HPDE6-E6E7 (cell line): ENCODE measurements at regions not wholly inside any gene's neighbourhood (a gene's known extent, or its start where the extent isn't known, plus 50 kb on each side); places are given as distances from the start of the nearest gene placed in this dataset.
"Not testable (repeated sequence)": the region's sequence is repeated elsewhere in the genome, so short reads cannot be mapped to it uniquely, and the experiment has no call there.

Experiments
- DNase-seq: peaks from one replicate; pipeline ENCODE4 v3.0.0; 2011; ENCODE audit warnings: missing footprints; ENCODE audit errors: extremely low spot score

- DNase-seq = no peak
Observed at GRCh38 chr16:9633844-9634243, 542.4 kb downstream of the HAPSTR1 start.

DNA sequence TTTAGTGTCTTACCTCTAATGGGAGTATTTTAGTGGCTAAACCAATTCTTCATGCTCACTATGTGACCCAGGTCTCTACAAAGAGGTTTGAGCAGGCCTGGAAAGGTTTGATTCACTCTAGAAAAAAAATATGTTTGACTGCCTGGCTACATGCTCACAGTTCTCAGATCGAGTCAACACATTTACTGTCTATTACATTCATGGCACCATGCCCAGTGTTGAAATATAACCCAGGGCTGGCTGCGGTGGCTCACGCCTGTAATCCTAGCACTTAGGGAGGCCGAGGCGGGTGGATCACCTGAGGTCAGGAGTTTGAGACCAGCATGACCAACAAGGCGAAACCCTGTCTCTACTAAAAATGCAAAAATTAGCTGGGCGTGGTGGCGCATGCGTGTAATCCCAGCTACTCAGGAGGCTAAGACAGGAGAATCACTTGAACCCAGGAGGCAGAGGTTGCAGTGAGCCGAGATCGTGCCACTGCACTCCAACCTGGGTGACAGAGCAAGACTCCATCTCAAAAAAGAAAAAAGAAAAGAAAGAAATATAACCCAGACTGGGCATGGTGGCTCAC is 543.8 kb downstream of the HAPSTR1 start:
- not testable (repeated sequence) for DNase-seq

GRCh38 chr16:9644258-9644657 is 538.0 kb downstream of the GRIN2A start:
- DNase-seq = no peak

- DNase-seq = no peak
Observed at GRCh38 chr16:9645911-9646310, 536.3 kb downstream of the GRIN2A start.

- no peak for DNase-seq
Observed at GRCh38 chr16:9647981-9648701, 534.1 kb downstream of the GRIN2A start.

DNA sequence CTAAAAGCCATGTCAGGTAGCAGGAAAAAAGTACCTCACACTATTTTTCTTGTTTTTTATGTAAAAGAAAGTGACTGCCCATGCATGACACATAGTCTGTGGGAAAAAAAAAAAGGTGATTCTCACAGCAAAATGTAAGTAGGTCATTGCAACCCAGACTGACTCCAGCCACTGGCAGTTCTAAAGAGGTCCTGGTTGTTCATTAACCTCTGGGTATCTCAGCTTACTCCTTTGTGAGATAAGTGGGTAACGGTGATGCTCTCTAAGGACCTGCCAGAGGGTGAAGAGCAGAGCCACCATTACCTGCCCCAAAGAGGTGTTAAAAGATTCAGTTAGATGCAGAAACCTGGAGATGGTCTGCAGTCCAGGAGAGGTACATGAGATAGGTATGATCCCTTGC is 531.9 kb downstream of the GRIN2A start:
- DNase-seq = no peak

- no peak for DNase-seq
Observed at GRCh38 chr16:9655051-9655450, 527.2 kb downstream of the GRIN2A start.

- no peak for DNase-seq
Observed at GRCh38 chr16:9657641-9658040, 524.6 kb downstream of the GRIN2A start.

DNA sequence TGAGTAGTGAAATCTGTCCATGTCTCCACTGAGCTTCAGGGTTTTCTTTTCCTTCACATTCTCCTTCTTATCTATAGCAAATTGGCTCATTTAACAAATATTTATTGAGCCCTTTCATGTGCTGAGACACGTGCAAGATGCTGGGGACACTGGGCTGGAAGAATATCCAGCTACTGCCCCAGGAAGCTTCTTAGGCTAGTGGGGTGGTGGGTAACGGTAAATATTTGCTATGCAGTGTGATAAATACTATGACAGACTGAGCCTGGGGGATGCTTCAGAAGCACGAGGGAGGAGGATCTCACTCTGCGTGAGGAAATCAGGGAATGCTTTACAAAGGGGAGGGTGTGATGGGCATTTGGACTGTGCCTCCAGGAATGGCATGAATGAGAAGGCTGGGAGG is 524.1 kb downstream of the GRIN2A start:
- no peak for DNase-seq

GRCh38 chr16:9658586-9658985 is 523.6 kb downstream of the GRIN2A start:
- no peak for DNase-seq

- no peak for DNase-seq
Observed at GRCh38 chr16:9660898-9661297, 521.3 kb downstream of the GRIN2A start.

DNA sequence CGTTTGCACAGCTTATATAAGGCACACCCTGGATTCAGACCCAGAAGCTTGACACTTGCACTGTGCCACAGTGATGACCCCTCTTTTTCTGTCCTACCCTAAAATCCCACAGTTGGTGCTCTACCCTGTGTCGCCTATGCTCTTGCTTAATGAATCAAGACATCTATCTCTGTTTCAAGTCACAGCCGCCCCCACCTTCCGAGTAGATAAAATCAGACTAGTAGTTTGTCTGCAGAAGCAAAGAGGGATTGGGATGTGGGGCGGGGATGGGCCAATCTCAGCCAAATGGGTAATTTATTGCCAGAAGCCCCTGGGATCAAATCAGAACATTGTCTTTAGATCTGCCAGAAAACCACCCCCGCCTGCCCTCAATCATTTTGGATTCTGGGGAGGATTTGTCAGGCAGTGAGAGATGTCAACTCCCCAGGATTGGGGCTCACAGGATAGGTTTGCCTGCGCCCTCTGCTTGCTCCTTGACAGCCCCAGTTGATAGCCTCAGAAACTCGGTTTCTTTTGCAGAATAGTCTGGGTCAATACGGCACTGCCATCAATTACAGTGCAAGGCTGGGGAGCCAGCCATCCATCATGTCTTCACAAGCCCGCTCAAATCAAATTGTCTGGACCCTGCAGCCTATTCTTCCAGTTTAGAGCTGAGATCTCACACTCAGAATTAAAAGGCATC is 520.8 kb downstream of the GRIN2A start:
- DNase-seq = no peak

- DNase-seq = no peak
Observed at GRCh38 chr16:9663588-9663987, 518.6 kb downstream of the GRIN2A start.

DNA sequence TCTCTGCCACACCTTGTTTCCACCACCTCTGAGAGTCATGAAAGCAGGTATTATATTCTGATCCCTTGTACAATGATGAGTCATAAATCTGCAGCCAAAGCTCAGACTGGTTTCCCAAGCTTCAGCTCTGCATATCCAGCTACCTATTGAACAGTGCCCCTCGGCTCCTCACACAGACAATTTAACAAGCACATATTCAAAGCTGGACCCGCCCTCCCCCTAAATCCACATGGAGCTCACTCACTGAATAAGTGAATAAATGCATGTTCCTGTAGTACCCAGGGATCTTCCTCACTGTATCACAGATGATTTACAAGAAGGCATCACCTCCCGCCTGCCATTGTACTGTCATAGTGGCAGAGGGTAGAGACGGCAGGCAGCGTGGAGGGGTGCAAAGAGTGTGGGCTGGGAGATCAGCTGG is 516.4 kb downstream of the GRIN2A start:
- no peak for DNase-seq

GRCh38 chr16:9666834-9667480 is 515.3 kb downstream of the GRIN2A start:
- no peak for DNase-seq

DNA sequence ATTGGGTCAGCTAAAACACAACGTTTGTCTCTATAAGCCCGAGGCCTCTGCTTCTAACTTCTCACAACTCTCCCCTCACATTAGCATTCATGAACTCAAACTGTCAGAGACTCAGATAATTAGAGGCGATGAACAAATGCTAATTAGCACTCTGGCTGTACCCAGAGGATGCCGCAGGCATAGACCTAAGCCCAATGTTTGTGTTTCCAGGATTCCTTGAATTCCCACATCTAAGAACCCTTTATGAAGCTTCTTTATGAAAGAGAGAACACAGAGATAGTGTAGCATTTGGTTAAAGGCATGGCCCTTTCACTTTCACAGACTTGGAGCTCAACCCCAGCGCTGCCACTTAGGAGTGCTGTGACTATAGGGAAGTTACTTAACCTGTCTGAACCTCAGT is 512.2 kb downstream of the GRIN2A start:
- no peak for DNase-seq

DNA sequence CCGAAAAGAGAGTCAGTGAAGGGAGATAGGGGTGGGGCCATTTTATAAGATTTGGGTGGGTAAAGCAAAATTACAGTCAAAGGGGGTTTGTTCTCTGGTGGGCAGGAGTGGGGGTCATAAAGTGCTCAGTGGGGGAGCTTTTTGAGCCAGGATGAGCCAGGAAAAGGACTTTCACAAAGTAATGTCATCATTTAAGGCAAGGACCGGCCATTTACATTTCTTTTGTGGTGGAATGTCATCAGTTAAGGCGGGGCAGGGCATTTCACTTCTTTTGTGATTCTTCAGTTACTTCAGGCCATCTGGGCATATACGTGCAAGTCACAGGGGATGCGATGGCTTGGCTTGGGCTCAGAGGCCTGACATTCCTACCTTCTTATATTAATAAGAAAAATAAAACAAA is 511.6 kb downstream of the GRIN2A start:
- DNase-seq = not testable (repeated sequence)

DNA sequence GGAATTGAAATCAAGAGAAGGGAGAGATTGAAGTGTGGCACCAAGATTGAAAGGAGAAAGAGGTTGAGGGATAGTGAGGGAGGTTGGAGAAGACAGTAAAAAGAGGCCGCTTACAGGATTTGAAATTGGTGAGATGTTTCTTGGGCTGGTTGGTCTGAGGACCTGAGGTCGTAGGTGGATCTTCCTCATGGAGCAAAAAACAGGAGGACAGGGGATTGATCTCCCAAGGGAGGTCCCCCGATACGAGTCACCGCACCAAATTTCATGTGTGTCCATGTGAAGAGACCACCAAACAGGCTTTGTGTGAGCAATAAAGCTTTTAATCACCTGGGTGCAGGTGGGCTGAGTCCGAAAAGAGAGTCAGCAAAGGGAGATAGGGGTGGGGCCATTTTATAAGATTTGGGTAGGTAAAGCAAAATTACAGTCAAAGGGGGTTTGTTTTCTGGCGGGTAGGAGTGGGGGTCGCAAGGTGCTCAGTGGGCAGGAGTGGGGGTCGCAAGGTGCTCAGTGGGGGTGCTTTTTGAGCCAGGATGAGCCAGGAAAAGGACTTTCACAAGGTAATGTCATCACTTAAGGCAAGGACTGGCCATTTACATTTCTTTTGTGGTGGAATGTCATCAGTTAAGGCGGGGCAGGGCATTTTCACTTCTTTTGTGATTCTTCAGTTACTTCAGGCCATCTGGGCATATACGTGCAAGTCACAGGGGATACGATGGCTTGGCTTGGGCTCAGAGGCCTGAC is 505.5 kb downstream of the GRIN2A start:
- DNase-seq = not testable (repeated sequence)

DNA sequence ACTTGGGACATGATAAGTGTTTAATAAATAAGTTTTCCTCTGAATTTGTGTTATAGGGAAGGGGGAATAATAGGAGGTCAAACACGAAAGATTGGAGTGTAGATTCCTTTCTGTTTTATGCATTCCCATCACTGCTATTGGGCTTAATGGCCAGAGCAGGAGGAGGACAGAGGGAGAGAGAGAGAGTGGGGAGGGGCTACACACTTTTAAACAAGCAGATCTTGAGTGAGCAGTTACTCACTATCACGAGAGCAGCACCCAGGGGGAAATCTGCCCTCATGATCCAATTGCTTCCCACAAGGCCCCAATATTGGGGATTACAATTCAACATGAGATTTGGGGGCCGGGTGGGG is 505.0 kb downstream of the GRIN2A start:
- DNase-seq = no peak

DNA sequence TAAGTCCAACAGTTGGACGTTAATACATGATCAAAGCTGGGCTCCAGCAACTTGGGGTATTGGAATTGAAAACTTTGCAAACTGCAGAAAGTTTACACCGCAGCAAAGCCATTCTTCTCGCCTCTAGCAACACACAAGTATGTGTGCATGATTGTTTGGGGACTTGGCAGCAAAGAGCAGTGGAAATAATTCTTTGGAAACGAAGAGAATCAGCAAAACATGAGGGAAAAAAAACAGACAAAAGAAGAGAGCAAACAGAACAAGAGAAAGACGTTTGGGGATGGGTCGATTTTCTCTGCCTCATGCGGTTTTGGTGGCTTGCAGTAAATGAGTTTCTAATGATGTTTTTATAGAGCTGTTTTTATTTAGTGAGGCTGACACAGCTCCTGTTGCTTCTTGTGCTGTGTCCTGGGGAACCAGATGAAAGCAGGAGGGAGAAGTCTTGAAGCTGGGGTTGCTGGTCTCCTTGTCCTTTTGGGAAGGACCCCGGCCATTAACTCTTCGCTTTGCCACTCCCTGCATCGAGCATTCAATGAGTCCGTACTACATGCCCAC is 502.9 kb downstream of the GRIN2A start:
- no peak for DNase-seq

DNA sequence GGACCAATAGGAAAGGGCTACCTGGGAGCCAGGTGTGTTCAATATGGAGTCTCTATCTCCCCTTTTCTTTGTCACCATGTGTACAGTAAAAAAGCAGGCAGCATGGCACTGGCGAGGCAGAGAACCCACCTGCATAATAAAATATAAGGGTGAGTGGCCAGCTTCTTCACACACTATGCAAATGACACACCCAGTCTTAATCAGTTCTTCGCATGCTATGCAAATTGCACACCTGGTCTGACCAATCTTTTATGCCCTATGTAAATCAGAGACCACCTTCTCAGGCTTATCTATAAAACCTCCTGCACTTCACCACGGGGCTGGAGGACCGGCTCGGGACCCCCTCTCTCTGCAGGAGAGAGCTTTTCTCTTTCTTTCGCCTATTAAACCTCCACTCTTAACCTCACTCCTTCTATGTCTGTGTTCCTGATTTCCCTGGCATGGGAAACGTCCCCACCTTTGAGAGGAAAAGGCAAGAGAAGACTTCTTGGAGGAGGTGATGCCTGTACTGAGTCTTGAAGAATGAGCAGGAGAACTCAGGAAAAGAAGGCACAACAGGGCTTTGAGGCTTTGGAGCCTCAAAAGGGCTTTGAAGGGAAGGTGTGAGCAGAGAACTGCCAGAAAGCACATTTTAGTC is 502.1 kb downstream of the GRIN2A start:
- no peak for DNase-seq
